Activated CD8-positive, alpha-beta memory T cell treated with anti-CD3 and anti-CD28 coated beads for 4 hours (primary cell): ENCODE measurements at regions not wholly inside any gene's neighbourhood (a gene's known extent, or its start where the extent isn't known, plus 50 kb on each side); places are given as distances from the start of the nearest gene placed in this dataset.

Experiments used
- DNase-seq, 2 donors: peaks; one replicate each; pipeline ENCODE4 v3.0.0-alpha.2; 2020; ENCODE audit warnings: low read depth in 2 of 2

GRCh38 chr14:71497645-71498086, 434.6 kb upstream of the RGS6 start:
- no peak for DNase-seq

GRCh38 chr14:71498212-71498611, 434.0 kb upstream of the RGS6 start:
- no peak for DNase-seq

GRCh38 chr14:71499018-71499417, 433.2 kb upstream of the RGS6 start:
- no peak for DNase-seq

- no peak for DNase-seq
Measured at GRCh38 chr14:71507681-71508080, 424.5 kb upstream of the RGS6 start.

GRCh38 chr14:71508901-71509300, 423.3 kb upstream of the RGS6 start:
- no peak for DNase-seq

GRCh38 chr14:71511152-71511551, 421.1 kb upstream of the RGS6 start:
- no peak for DNase-seq

GRCh38 chr14:71514941-71515919, 417.0 kb upstream of the RGS6 start:
- DNase-seq = no peak

GRCh38 chr14:71521238-71522135, 410.7 kb upstream of the RGS6 start:
- DNase-seq = no peak

GRCh38 chr14:71523630-71524319, 408.5 kb upstream of the RGS6 start:
- no peak for DNase-seq

- DNase-seq = no peak
Measured at GRCh38 chr14:71524320-71524982, 407.8 kb upstream of the RGS6 start.

- DNase-seq = no peak
Measured at GRCh38 chr14:71525663-71526221, 406.5 kb upstream of the RGS6 start.

- no peak for DNase-seq
Measured at GRCh38 chr14:71526388-71526787, 405.8 kb upstream of the RGS6 start.

- no peak for DNase-seq
Measured at GRCh38 chr14:71527838-71528237, 404.4 kb upstream of the RGS6 start.

- DNase-seq = no peak
Measured at GRCh38 chr14:71529848-71530247, 402.4 kb upstream of the RGS6 start.

GRCh38 chr14:71532344-71532743, 399.9 kb upstream of the RGS6 start:
- no peak for DNase-seq

- no peak for DNase-seq
Measured at GRCh38 chr14:71532790-71533189, 399.4 kb upstream of the RGS6 start.

- DNase-seq = no peak
Measured at GRCh38 chr14:71533390-71533789, 398.8 kb upstream of the RGS6 start.

- DNase-seq = no peak
Measured at GRCh38 chr14:71533800-71534199, 398.4 kb upstream of the RGS6 start.

- DNase-seq = no peak
Measured at GRCh38 chr14:71534506-71534905, 397.7 kb upstream of the RGS6 start.

GRCh38 chr14:71536015-71536740, 396.1 kb upstream of the RGS6 start:
- DNase-seq = no peak
